ENCODE measurements at regions not wholly inside any gene's neighbourhood (a gene's known extent, or its start where the extent isn't known, plus 50 kb on each side); places are given as distances from the start of the nearest gene placed in this dataset.

GRCh38 chr2:156132941-156133340, 199.6 kb downstream of the NR4A2 start:
- Histone ChIP-seq H3K4me1 (ENCODE audit: control insufficient read depth, insufficient read depth, low read length) (no peaks in the 10 kb centered on the region), H3K4me2 (ENCODE audit: low read depth, low read length) (no peak overlapping the region), H3K23ac (ENCODE audit: low read depth, low read length) (no peak overlapping the region), H2AFZ (replicated peaks; ENCODE audit: low read length, poor library complexity) (no peak overlapping the region), H2AK5ac (ENCODE audit: low read depth, low read length) (no peak overlapping the region), H4K91ac (ENCODE audit: insufficient read depth, low read depth, low read length) (no peak overlapping the region), H2BK20ac (ENCODE audit: low read depth, low read length) (no peak overlapping the region), H3K4me3 (ENCODE audit: insufficient read depth, low read depth, low read length) (no peak overlapping the region), H3K18ac (ENCODE audit: low read depth, low read length) (no peak overlapping the region), H3K79me1 (ENCODE audit: low read depth in 1 of 2, low read length in 2 of 2) (no peaks in the 10 kb centered on the region), H3K14ac (replicated peaks; ENCODE audit: low read depth, low read length) (no peak overlapping the region), H4K20me1 (ENCODE audit: insufficient read depth, low read length) (no peaks in the 10 kb centered on the region), H2BK5ac (ENCODE audit: low read depth, low read length, poor library complexity, severe bottlenecking) (no peak overlapping the region), H3K9me3 (ENCODE audit: control insufficient read depth, insufficient read depth, low read length) (no peaks in the 10 kb centered on the region), H3K36me3 (ENCODE audit: control insufficient read depth, insufficient read depth, low read length) (no peaks in the 10 kb centered on the region), H3K27ac (ENCODE audit: insufficient read depth, low read length) (no peak overlapping the region), H3K9me1 (ENCODE audit: insufficient read depth, low read length) (no peaks in the 10 kb centered on the region), H4K8ac (ENCODE audit: low read depth in 2 of 2, low read length in 2 of 2) (no peak overlapping the region), H2BK15ac (ENCODE audit: low read depth, low read length) (no peak overlapping the region), H3K9ac (ENCODE audit: low read depth, low read length) (no peak overlapping the region), H3K27me3 (ENCODE audit: control insufficient read depth, insufficient read depth, low read length) (no peaks in the 10 kb centered on the region), H2AK9ac (replicated peaks; ENCODE audit: low read depth, low read length, poor library complexity) (no peak overlapping the region), H3K4ac (ENCODE audit: low read depth, low read length) (no peak overlapping the region), H4K5ac (ENCODE audit: low read depth, low read length) (no peak overlapping the region), H3K56ac (ENCODE audit: extremely low read depth, insufficient read depth, low read length) (no peak overlapping the region), H2BK120ac (ENCODE audit: low read depth, low read length) (no peak overlapping the region)
- CTCF ChIA-PET = interaction anchor here (0.6 kb wide), 1 partner anchor 124 kb away, joined by 3 read pairs; no protein-coding TSS in a partner anchor
- no peak for DNase-seq
- intact Hi-C loops (cut with micrococcal nuclease) = no loop called here
- no peak for ATAC-seq (ENCODE audit: low read depth)
- in situ Hi-C loops (cut with MboI; ENCODE audit: low sequenced_read_pairs) = no loop called here
- TF ChIP-seq NFE2L2 (IDR thresholded peaks at IDR 0.05; ENCODE audit: low read depth, low read length) = no peak
- no peak for TF ChIP-seq POLR2A (IDR thresholded peaks at IDR 0.05; ENCODE audit: low read depth, low read length)
- TF ChIP-seq MAFK (IDR thresholded peaks at IDR 0.05; ENCODE audit: low read depth, low read length) = no peak
- TF ChIP-seq, protein P1, sequence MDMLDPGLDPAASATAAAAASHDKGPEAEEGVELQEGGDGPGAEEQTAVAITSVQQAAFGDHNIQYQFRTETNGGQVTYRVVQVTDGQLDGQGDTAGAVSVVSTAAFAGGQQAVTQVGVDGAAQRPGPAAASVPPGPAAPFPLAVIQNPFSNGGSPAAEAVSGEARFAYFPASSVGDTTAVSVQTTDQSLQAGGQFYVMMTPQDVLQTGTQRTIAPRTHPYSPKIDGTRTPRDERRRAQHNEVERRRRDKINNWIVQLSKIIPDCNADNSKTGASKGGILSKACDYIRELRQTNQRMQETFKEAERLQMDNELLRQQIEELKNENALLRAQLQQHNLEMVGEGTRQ (IDR thresholded peaks at IDR 0.05; ENCODE audit: low read depth, low read length) = no peak
- TF ChIP-seq BHLHE40 (IDR thresholded peaks at IDR 0.05; ENCODE audit: low read depth, low read length) = no peak
- no peak for TF ChIP-seq RFX5 (IDR thresholded peaks at IDR 0.05; ENCODE audit: low read depth, low read length)
- no TSS peak for BruUV-seq (replicated peaks)
- POLR2A ChIA-PET (ENCODE audit: unreplicated experiment) = no interaction called here
- WGBS, 2 experiments (ENCODE audit: extremely low coverage in 2 of 2, insufficient read length in 1 of 2) = no CpG with 5 or more reads among the region's 1 CpG
- dilution Hi-C loops (cut with HindIII; ENCODE audit: low sequenced_read_pairs, unreplicated experiment) = no loop called here

Measured in IMR-90 (cell line).